Peyer's patch (tissue), 4 donors: ENCODE measurements at regions not wholly inside any gene's neighbourhood (a gene's known extent, or its start where the extent isn't known, plus 50 kb on each side); places are given as distances from the start of the nearest gene placed in this dataset.

Experiments used
- CTCF ChIP-seq, 6 experiments: fragments of 450-650 bp in 4 of 6; fragments of 200-600 bp in 2 of 6; sonication (generic) in 1 of 6; IDR thresholded peaks; one replicate each; pipeline ENCODE4 v1.5.1; 2017 to 2019; ENCODE audit warnings: antibody characterized with exemption in 6 of 6, mild to moderate bottlenecking in 3 of 6, moderate library complexity in 1 of 6
- POLR2A ChIP-seq, 2 donors: fragments of 450-650 bp; IDR thresholded peaks; one replicate each; pipeline ENCODE4 v1.5.1; 2017; ENCODE audit warnings: antibody characterized with exemption in 2 of 2, mild to moderate bottlenecking in 2 of 2, moderate library complexity in 2 of 2

GRCh38 chr7:89770161-89770560 lies 384.1 kb upstream of the STEAP1 start:
- TF ChIP-seq CTCF (IDR thresholded peaks at IDR 0.05) (no peak), POLR2A (IDR thresholded peaks at IDR 0.05) (no peak)
